Suprapubic skin (tissue), 3 donors: ENCODE measurements at regions not wholly inside any gene's neighbourhood (a gene's known extent, or its start where the extent isn't known, plus 50 kb on each side); places are given as distances from the start of the nearest gene placed in this dataset.
"Not testable (repeated sequence)": the region's sequence is repeated elsewhere in the genome, so short reads cannot be mapped to it uniquely, and the experiment has no call there.

Experiments used
- POLR2A ChIP-seq, 2 donors: fragments of 450-650 bp; IDR thresholded peaks; one replicate each; pipeline ENCODE4 v1.6.1; 2017; ENCODE audit warnings: antibody characterized with exemption in 2 of 2, mild to moderate bottlenecking in 2 of 2, moderate library complexity in 2 of 2
- TF ChIP-seq, protein P1 (sequence below), 2 donors: fragments of 200-600 bp in 1 of 2; fragments of 450-650 bp in 1 of 2; sonication (generic) in 1 of 2; IDR thresholded peaks; one replicate each; pipeline ENCODE4 v1.5.1; 2016 to 2019; ENCODE audit warnings: antibody characterized with exemption in 2 of 2, mild to moderate bottlenecking in 1 of 2, moderate library complexity in 1 of 2

DNA sequence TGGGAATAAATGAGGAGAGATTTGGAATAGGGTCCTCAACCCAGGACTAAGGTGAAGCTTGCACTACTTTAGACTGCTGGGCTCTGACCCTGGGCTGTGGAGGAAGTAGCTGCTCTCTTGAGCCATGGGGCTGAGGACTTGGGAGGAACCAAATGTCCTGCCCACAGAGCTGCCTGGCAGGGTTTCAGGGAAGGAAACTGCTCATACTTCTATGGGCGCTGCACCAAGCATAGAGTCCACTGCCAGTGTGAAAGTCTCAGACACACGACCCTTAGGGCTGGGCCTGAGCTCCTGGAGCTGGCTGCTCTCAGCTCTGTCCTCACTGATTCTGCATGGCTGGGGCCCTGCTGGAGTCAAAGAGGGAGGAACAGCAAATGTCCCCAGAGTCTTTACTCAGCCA is 461.7 kb downstream of the RPIA start:
- TF ChIP-seq, protein P1, sequence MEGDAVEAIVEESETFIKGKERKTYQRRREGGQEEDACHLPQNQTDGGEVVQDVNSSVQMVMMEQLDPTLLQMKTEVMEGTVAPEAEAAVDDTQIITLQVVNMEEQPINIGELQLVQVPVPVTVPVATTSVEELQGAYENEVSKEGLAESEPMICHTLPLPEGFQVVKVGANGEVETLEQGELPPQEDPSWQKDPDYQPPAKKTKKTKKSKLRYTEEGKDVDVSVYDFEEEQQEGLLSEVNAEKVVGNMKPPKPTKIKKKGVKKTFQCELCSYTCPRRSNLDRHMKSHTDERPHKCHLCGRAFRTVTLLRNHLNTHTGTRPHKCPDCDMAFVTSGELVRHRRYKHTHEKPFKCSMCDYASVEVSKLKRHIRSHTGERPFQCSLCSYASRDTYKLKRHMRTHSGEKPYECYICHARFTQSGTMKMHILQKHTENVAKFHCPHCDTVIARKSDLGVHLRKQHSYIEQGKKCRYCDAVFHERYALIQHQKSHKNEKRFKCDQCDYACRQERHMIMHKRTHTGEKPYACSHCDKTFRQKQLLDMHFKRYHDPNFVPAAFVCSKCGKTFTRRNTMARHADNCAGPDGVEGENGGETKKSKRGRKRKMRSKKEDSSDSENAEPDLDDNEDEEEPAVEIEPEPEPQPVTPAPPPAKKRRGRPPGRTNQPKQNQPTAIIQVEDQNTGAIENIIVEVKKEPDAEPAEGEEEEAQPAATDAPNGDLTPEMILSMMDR (IDR thresholded peaks at IDR 0.05) = not testable (repeated sequence)
- not testable (repeated sequence) for TF ChIP-seq POLR2A (IDR thresholded peaks at IDR 0.05)
